ENCODE measurements at regions not wholly inside any gene's neighbourhood (a gene's known extent, or its start where the extent isn't known, plus 50 kb on each side); places are given as distances from the start of the nearest gene placed in this dataset.

DNA sequence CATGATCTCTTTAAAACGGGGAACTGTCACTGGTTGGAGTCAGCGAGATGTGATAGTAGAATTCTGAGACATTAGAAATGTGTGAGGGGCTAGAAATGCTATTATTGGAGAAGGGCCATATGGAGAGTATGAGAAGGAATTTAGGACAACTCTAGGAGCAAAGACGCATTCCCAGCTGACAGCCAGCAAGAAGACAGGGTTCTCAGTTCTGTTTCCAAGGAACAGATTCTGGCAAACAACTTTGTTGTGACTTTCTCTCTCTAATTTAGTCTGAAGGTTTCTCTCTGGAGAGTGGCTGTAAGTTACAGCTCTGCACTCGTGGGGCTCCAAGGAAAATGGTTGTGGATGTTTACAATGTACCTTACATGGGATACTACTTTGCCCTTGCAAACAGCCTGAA lies 876.3 kb downstream of the FAM181B start:
- H2AFZ ChIP-seq (ENCODE audit: control insufficient read depth, low read depth, low read length) = no peak overlapping the region
- 32% methylated on average over 4 of the region's 4 CpGs for WGBS (ENCODE audit: insufficient coverage, insufficient replicate concordance, low lambda C conversion rate, missing lambda C conversion rate)
- TF ChIP-seq ATF7 (IDR thresholded peaks at IDR 0.05; ENCODE audit: low read depth) = no peak
- TF ChIP-seq PAX5 (IDR thresholded peaks at IDR 0.05; ENCODE audit: borderline replicate concordance, low read depth, low read length) = no peak
- TF ChIP-seq, protein P1, sequence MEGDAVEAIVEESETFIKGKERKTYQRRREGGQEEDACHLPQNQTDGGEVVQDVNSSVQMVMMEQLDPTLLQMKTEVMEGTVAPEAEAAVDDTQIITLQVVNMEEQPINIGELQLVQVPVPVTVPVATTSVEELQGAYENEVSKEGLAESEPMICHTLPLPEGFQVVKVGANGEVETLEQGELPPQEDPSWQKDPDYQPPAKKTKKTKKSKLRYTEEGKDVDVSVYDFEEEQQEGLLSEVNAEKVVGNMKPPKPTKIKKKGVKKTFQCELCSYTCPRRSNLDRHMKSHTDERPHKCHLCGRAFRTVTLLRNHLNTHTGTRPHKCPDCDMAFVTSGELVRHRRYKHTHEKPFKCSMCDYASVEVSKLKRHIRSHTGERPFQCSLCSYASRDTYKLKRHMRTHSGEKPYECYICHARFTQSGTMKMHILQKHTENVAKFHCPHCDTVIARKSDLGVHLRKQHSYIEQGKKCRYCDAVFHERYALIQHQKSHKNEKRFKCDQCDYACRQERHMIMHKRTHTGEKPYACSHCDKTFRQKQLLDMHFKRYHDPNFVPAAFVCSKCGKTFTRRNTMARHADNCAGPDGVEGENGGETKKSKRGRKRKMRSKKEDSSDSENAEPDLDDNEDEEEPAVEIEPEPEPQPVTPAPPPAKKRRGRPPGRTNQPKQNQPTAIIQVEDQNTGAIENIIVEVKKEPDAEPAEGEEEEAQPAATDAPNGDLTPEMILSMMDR (IDR thresholded peaks at IDR 0.05 in 2 of 3, conservative IDR thresholded peaks at IDR 0.05 in 1 of 3; ENCODE audit: control insufficient read depth in 2 of 3, extremely low read depth in 1 of 3, insufficient read depth in 1 of 3, low read depth in 3 of 3, low read length in 3 of 3) = no peak
- TF ChIP-seq CHD1 (IDR thresholded peaks at IDR 0.05; ENCODE audit: low read depth, low read length) = no peak
- TF ChIP-seq MXI1 (IDR thresholded peaks at IDR 0.05; ENCODE audit: low read depth, low read length) = no peak
- no peak for TF ChIP-seq SREBF1 (IDR thresholded peaks at IDR 0.05; ENCODE audit: low read length)
- no peak for TF ChIP-seq CREM (IDR thresholded peaks at IDR 0.05; ENCODE audit: low read depth)
- TF ChIP-seq BHLHE40 (IDR thresholded peaks at IDR 0.05; ENCODE audit: borderline replicate concordance in 1 of 2, low read depth in 2 of 2, low read length in 1 of 2) = no peak
- RAD21 ChIA-PET (ENCODE audit: unreplicated experiment) = interaction anchor here (0.6 kb wide), 1 partner anchor 49 kb away, joined by 3 read pairs; no protein-coding TSS in a partner anchor
- in situ Hi-C loops (cut with MboI) = no loop called here
- DNase-seq (ENCODE audit: low read depth, low spot score) (no peak), ATAC-seq (no peak), FAIRE-seq (no peak)
- H3K79me2 ChIP-seq (ENCODE audit: control insufficient read depth, insufficient read depth, low read length) = no peaks in the 10 kb centered on the region
- H3K4me3 ChIP-seq = no peak overlapping the region
- BruUV-seq (replicated peaks) = no TSS peak
- H3K36me3 ChIP-seq (ENCODE audit: control insufficient read depth in 2 of 2, insufficient read depth in 2 of 2, low read length in 1 of 2) = no peaks in the 10 kb centered on the region
- H3K4me2 ChIP-seq (ENCODE audit: control insufficient read depth, insufficient read depth) = no peak overlapping the region
- no peaks in the 10 kb centered on the region for H3K4me1 ChIP-seq (ENCODE audit: control insufficient read depth, insufficient read depth, low read length)
- CTCF ChIA-PET = no interaction called here
- SMC1A ChIA-PET (ENCODE audit: uncharacterized antibody, unreplicated experiment) = interaction anchor here (1.3 kb wide), 1 partner anchor 140 kb away, joined by 3 read pairs; no protein-coding TSS in a partner anchor
- no peaks in the 10 kb centered on the region for H3K9me3 ChIP-seq (replicated peaks; ENCODE audit: control insufficient read depth, insufficient read depth, low read length)
- intact Hi-C loops (cut with micrococcal nuclease; ENCODE audit: unreplicated experiment) = no loop called here
- H4K20me1 ChIP-seq (ENCODE audit: control insufficient read depth, insufficient read depth) = no peaks in the 10 kb centered on the region
- H3K9ac ChIP-seq (ENCODE audit: control insufficient read depth, insufficient read depth, low read length) = no peak overlapping the region
- no peak overlapping the region for H3K27ac ChIP-seq (ENCODE audit: control insufficient read depth, insufficient read depth)
- no peaks in the 10 kb centered on the region for H3K27me3 ChIP-seq (replicated peaks in 1 of 2; ENCODE audit: control insufficient read depth in 2 of 2, insufficient read depth in 2 of 2, low read length in 1 of 2)
- POLR2A ChIA-PET = no interaction called here
